IgD-negative memory B cell (primary cell): ENCODE measurements at regions not wholly inside any gene's neighbourhood (a gene's known extent, or its start where the extent isn't known, plus 50 kb on each side); places are given as distances from the start of the nearest gene placed in this dataset.

Experiments used
- H3K27ac Mint-ChIP-seq, 3 donors: one replicate each; pipeline ENCODE4 v1.8.0; 2020 to 2022; ENCODE audit warnings: mild to moderate bottlenecking in 3 of 3, mixed read lengths in 3 of 3, moderate library complexity in 1 of 3
- H3K27me3 Mint-ChIP-seq: one replicate; pipeline ENCODE4 v1.8.0; 2021; ENCODE audit warnings: mixed read lengths
- H3K36me3 Mint-ChIP-seq: one replicate; pipeline ENCODE4 v1.8.0; 2020; ENCODE audit warnings: mild to moderate bottlenecking, mixed read lengths
- H3K4me1 Mint-ChIP-seq, 3 donors: one replicate each; pipeline ENCODE4 v1.8.0; 2020 to 2022; ENCODE audit warnings: mixed read lengths in 3 of 3, mild to moderate bottlenecking in 1 of 3
- H3K4me3 Mint-ChIP-seq, 4 donors: one replicate each; pipeline ENCODE4 v1.8.0; 2020 to 2022; ENCODE audit warnings: mild to moderate bottlenecking in 4 of 4, mixed read lengths in 4 of 4, moderate library complexity in 3 of 4
- H3K9me3 Mint-ChIP-seq, 3 donors: one replicate each; pipeline ENCODE4 v1.8.0; 2020 to 2021; ENCODE audit warnings: mixed read lengths in 3 of 3, mild to moderate bottlenecking in 1 of 3

DNA sequence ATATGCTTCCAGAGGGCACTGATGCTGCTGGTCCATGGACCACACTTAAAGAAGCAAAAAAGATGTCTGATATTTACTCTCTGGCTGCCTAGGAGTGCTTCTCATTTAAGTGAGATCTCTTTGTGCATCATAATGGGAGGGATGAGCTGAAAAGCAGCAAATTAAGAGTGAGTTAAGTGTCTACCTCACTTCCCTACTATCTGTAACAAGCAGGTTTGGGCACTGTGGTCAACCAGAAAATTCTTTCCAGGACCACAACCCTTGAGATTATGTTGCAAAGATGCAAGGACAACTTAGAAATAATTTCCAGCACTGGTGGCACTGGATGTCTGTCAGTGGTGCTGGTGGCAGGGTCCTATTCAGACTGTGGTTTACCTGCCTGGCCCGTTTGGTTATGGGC lies 52.1 kb upstream of the USPL1 start:
- H3K4me3 Mint-ChIP-seq, result peak overlapping the region in 1 of 4 donors; percentile 25
- no peaks in the 10 kb centered on the region for H3K9me3 Mint-ChIP-seq
- peaks cover 10% of the 10 kb centered on the region for H3K27me3 Mint-ChIP-seq
- peaks cover 4% of the 10 kb centered on the region for H3K36me3 Mint-ChIP-seq
- peak overlapping the region in 1 of 3 donors; percentile 47 for H3K27ac Mint-ChIP-seq
- H3K4me1 Mint-ChIP-seq, result peaks cover 5 to 19% (median 14%) of the 10 kb centered on the region in 3 donors

DNA sequence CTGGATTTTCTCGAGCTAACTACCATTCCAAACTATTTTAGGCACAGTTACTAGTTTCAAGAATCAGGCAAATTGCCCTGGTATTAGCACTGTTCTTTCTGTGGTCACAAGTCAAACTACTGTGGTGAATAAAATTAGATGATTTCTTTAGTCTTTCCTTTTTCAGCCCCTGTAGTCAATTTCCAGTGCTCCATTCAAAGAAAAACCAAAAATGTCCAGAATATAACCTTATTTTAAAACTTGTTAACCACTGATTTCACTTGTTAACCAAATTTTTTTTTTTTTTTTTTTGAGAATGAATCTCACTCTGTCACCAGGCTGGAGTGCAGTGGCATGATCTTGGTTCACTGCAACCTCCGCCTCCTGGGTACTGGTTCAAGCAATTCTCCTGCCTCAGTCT lies 50.6 kb upstream of the USPL1 start:
- Mint-ChIP-seq H3K27ac (no peak overlapping the region), H3K4me3 (no peak overlapping the region), H3K9me3 (no peaks in the 10 kb centered on the region), H3K36me3 (peaks cover 4% of the 10 kb centered on the region), H3K27me3 (peaks cover 7% of the 10 kb centered on the region), H3K4me1 (peaks cover 6 to 21% (median 17%) of the 10 kb centered on the region in 3 donors)
